ENCODE measurements at regions not wholly inside any gene's neighbourhood (a gene's known extent, or its start where the extent isn't known, plus 50 kb on each side); places are given as distances from the start of the nearest gene placed in this dataset.

- Mint-ChIP-seq H3K27me3 (peaks cover 31% of the 10 kb centered on the region), H3K36me3 (no peaks in the 10 kb centered on the region), H3K4me3 (no peak overlapping the region), H3K9me3 (no peaks in the 10 kb centered on the region), H3K27ac (no peak overlapping the region), H3K4me1 (no peaks in the 10 kb centered on the region)
- DNase-seq = no peak
- ATAC-seq (ENCODE audit: low read depth) = no peak
- POLR2A ChIA-PET = no interaction called here
Observed at GRCh38 chr3:127461286-127461910, 129.1 kb downstream of the TPRA1 start.

GRCh38 chr3:127459891-127460290 lies 130.6 kb downstream of the TPRA1 start:
- no peak for DNase-seq
- Mint-ChIP-seq H3K27me3 (peaks cover 43% of the 10 kb centered on the region), H3K4me1 (no peaks in the 10 kb centered on the region), H3K36me3 (no peaks in the 10 kb centered on the region), H3K4me3 (no peak overlapping the region), H3K9me3 (no peaks in the 10 kb centered on the region), H3K27ac (no peak overlapping the region)
- ATAC-seq (ENCODE audit: low read depth) = no peak
- POLR2A ChIA-PET = no interaction called here

GRCh38 chr3:127458696-127459604 lies 131.6 kb downstream of the TPRA1 start:
- POLR2A ChIA-PET = no interaction called here
- no peaks in the 10 kb centered on the region for H3K4me1 Mint-ChIP-seq
- DNase-seq (peak; percentile 55), ATAC-seq (ENCODE audit: low read depth) (no peak)
- H3K9me3 Mint-ChIP-seq = no peaks in the 10 kb centered on the region
- H3K36me3 Mint-ChIP-seq = no peaks in the 10 kb centered on the region
- peaks cover 50% of the 10 kb centered on the region for H3K27me3 Mint-ChIP-seq
- no peak overlapping the region for H3K27ac Mint-ChIP-seq
- H3K4me3 Mint-ChIP-seq = no peak overlapping the region

- H3K4me3 Mint-ChIP-seq = no peak overlapping the region
- peaks cover 60% of the 10 kb centered on the region for H3K27me3 Mint-ChIP-seq
- H3K4me1 Mint-ChIP-seq = no peaks in the 10 kb centered on the region
- no peak for ATAC-seq (ENCODE audit: low read depth)
- POLR2A ChIA-PET = no interaction called here
- no peak overlapping the region for H3K27ac Mint-ChIP-seq
- DNase-seq = no peak
- no peaks in the 10 kb centered on the region for H3K36me3 Mint-ChIP-seq
- no peaks in the 10 kb centered on the region for H3K9me3 Mint-ChIP-seq
Observed at GRCh38 chr3:127457546-127458145, 132.9 kb downstream of the TPRA1 start.

GRCh38 chr3:127457094-127457475 lies 133.4 kb downstream of the TPRA1 start:
- H3K27ac Mint-ChIP-seq = no peak overlapping the region
- no peaks in the 10 kb centered on the region for H3K4me1 Mint-ChIP-seq
- POLR2A ChIA-PET = no interaction called here
- no peaks in the 10 kb centered on the region for H3K9me3 Mint-ChIP-seq
- DNase-seq (no peak), ATAC-seq (ENCODE audit: low read depth) (no peak)
- peaks cover 63% of the 10 kb centered on the region for H3K27me3 Mint-ChIP-seq
- no peaks in the 10 kb centered on the region for H3K36me3 Mint-ChIP-seq
- no peak overlapping the region for H3K4me3 Mint-ChIP-seq

GRCh38 chr3:127456471-127457093 lies 134.0 kb downstream of the TPRA1 start:
- no peaks in the 10 kb centered on the region for H3K4me1 Mint-ChIP-seq
- no peaks in the 10 kb centered on the region for H3K9me3 Mint-ChIP-seq
- POLR2A ChIA-PET = no interaction called here
- no peak for ATAC-seq (ENCODE audit: low read depth)
- peaks cover 63% of the 10 kb centered on the region for H3K27me3 Mint-ChIP-seq
- no peaks in the 10 kb centered on the region for H3K36me3 Mint-ChIP-seq
- H3K4me3 Mint-ChIP-seq = no peak overlapping the region
- H3K27ac Mint-ChIP-seq = no peak overlapping the region
- peak; percentile 19 for DNase-seq

- ATAC-seq (ENCODE audit: low read depth) (peak; percentile 93), DNase-seq (peak; percentile 79)
- no peak overlapping the region for H3K27ac Mint-ChIP-seq
- H3K9me3 Mint-ChIP-seq = no peaks in the 10 kb centered on the region
- no peaks in the 10 kb centered on the region for H3K36me3 Mint-ChIP-seq
- POLR2A ChIA-PET = no interaction called here
- H3K27me3 Mint-ChIP-seq = peaks cover 63% of the 10 kb centered on the region
- no peaks in the 10 kb centered on the region for H3K4me1 Mint-ChIP-seq
- no peak overlapping the region for H3K4me3 Mint-ChIP-seq
Observed at GRCh38 chr3:127455541-127456450, 134.7 kb downstream of the TPRA1 start.

- H3K36me3 Mint-ChIP-seq = no peaks in the 10 kb centered on the region
- H3K4me3 Mint-ChIP-seq = no peak overlapping the region
- ATAC-seq (ENCODE audit: low read depth) (no peak), DNase-seq (peak; percentile 11)
- POLR2A ChIA-PET = no interaction called here
- H3K9me3 Mint-ChIP-seq = no peaks in the 10 kb centered on the region
- peaks cover 63% of the 10 kb centered on the region for H3K27me3 Mint-ChIP-seq
- no peaks in the 10 kb centered on the region for H3K4me1 Mint-ChIP-seq
- no peak overlapping the region for H3K27ac Mint-ChIP-seq
Observed at GRCh38 chr3:127454968-127455367, 135.6 kb downstream of the TPRA1 start.

GRCh38 chr3:127454051-127454450 lies 136.5 kb downstream of the TPRA1 start:
- POLR2A ChIA-PET = no interaction called here
- H3K27me3 Mint-ChIP-seq = peaks cover 57% of the 10 kb centered on the region
- no peak overlapping the region for H3K4me3 Mint-ChIP-seq
- H3K4me1 Mint-ChIP-seq = no peaks in the 10 kb centered on the region
- H3K36me3 Mint-ChIP-seq = no peaks in the 10 kb centered on the region
- DNase-seq (peak; percentile 8), ATAC-seq (ENCODE audit: low read depth) (no peak)
- no peaks in the 10 kb centered on the region for H3K9me3 Mint-ChIP-seq
- no peak overlapping the region for H3K27ac Mint-ChIP-seq

- POLR2A ChIA-PET = no interaction called here
- Mint-ChIP-seq H3K36me3 (no peaks in the 10 kb centered on the region), H3K27me3 (peaks cover 44% of the 10 kb centered on the region), H3K9me3 (no peaks in the 10 kb centered on the region), H3K4me3 (no peak overlapping the region), H3K27ac (no peak overlapping the region), H3K4me1 (no peaks in the 10 kb centered on the region)
- ATAC-seq (ENCODE audit: low read depth) = no peak
- peak; percentile 10 for DNase-seq
Observed at GRCh38 chr3:127452321-127452821, 138.2 kb downstream of the TPRA1 start.

GRCh38 chr3:127451321-127451720 lies 139.2 kb downstream of the TPRA1 start:
- no peaks in the 10 kb centered on the region for H3K9me3 Mint-ChIP-seq
- H3K4me1 Mint-ChIP-seq = no peaks in the 10 kb centered on the region
- H3K36me3 Mint-ChIP-seq = no peaks in the 10 kb centered on the region
- no peak overlapping the region for H3K4me3 Mint-ChIP-seq
- ATAC-seq (ENCODE audit: low read depth) (no peak), DNase-seq (no peak)
- no peak overlapping the region for H3K27ac Mint-ChIP-seq
- H3K27me3 Mint-ChIP-seq = peaks cover 35% of the 10 kb centered on the region
- POLR2A ChIA-PET = no interaction called here

- no peaks in the 10 kb centered on the region for H3K9me3 Mint-ChIP-seq
- peak; percentile 6 for DNase-seq
- no peaks in the 10 kb centered on the region for H3K36me3 Mint-ChIP-seq
- peaks cover 29% of the 10 kb centered on the region for H3K27me3 Mint-ChIP-seq
- POLR2A ChIA-PET = no interaction called here
- no peak overlapping the region for H3K4me3 Mint-ChIP-seq
- H3K4me1 Mint-ChIP-seq = no peaks in the 10 kb centered on the region
- ATAC-seq (ENCODE audit: low read depth) = no peak
- H3K27ac Mint-ChIP-seq = no peak overlapping the region
Observed at GRCh38 chr3:127450331-127450730, 140.2 kb downstream of the TPRA1 start.

All from activated naive CD8-positive, alpha-beta T cell treated with anti-CD3 and anti-CD28 coated beads, Interleukin-2, amount 10 ng/mL, durations not matched to agents 7 days and 5 days (primary cell).